Karpas-422 (cell line): ENCODE measurements at regions not wholly inside any gene's neighbourhood (a gene's known extent, or its start where the extent isn't known, plus 50 kb on each side); places are given as distances from the start of the nearest gene placed in this dataset.
"Not testable (repeated sequence)": the region's sequence is repeated elsewhere in the genome, so short reads cannot be mapped to it uniquely, and the experiment has no call there.

Experiments used
- DNase-seq: peaks from one replicate; pipeline ENCODE4 v3.0.0-alpha.2; 2015
- H2AFZ ChIP-seq: fragments of 200-600 bp; sonication (generic); 2 replicates; pipeline ENCODE4 v1.6.1; 2014; ENCODE audit warnings: antibody characterized with exemption, low read length, mixed read lengths
- H3K27ac ChIP-seq: fragments of 200-600 bp; sonication (generic); 2 replicates; pipeline ENCODE4 v1.5.1; 2014; ENCODE audit warnings: mild to moderate bottlenecking, low read length, moderate library complexity
- H3K27me3 ChIP-seq: fragments of 200-600 bp; sonication (generic); 2 replicates; pipeline ENCODE4 v1.6.1; 2014; ENCODE audit warnings: low read length, mixed read lengths
- H3K36me3 ChIP-seq: fragments of 200-600 bp; sonication (generic); 2 replicates; pipeline ENCODE4 v1.6.1; 2014; ENCODE audit warnings: low read length, mixed read lengths; ENCODE audit not compliant: insufficient read depth
- H3K4me1 ChIP-seq: fragments of 200-600 bp; sonication (generic); 2 replicates; pipeline ENCODE4 v1.6.1; 2014; ENCODE audit warnings: mild to moderate bottlenecking, low read length, mixed read lengths
- H3K4me2 ChIP-seq: fragments of 200-600 bp; sonication (generic); 2 replicates; pipeline ENCODE4 v1.6.1; 2014; ENCODE audit warnings: low read length, low read depth, mild to moderate bottlenecking; ENCODE audit not compliant: poor library complexity, severe bottlenecking
- H3K4me3 ChIP-seq: fragments of 200-600 bp; sonication (generic); 2 replicates; pipeline ENCODE4 v1.5.1; 2014; ENCODE audit warnings: mild to moderate bottlenecking, antibody characterized with exemption, low read length, mixed read lengths
- H3K79me2 ChIP-seq: fragments of 200-600 bp; sonication (generic); 2 replicates; pipeline ENCODE4 v1.6.1; 2014; ENCODE audit warnings: mild to moderate bottlenecking, low read length, mixed read lengths
- H3K9ac ChIP-seq: fragments of 200-600 bp; sonication (generic); 2 replicates; pipeline ENCODE4 v1.6.0; 2014; ENCODE audit warnings: low read length
- H3K9me2 ChIP-seq: fragments of 200-600 bp; sonication (generic), shearing (Covaris generic); replicated peaks from 2 replicates; pipeline ENCODE4 v1.6.0; 2014; ENCODE audit warnings: mild to moderate bottlenecking, low read length, moderate library complexity; ENCODE audit not compliant: insufficient read depth
- H3K9me3 ChIP-seq: fragments of 300-700, 200-600 bp; sonication (generic); 2 replicates; pipeline ENCODE4 v1.6.1; 2014; ENCODE audit warnings: low read length, mixed read lengths
- H4K20me1 ChIP-seq: fragments of 200-600 bp; sonication (generic); 2 replicates; pipeline ENCODE4 v1.6.1; 2014; ENCODE audit warnings: mild to moderate bottlenecking, antibody characterized with exemption, low read length, low read depth; ENCODE audit not compliant: insufficient read depth

DNA sequence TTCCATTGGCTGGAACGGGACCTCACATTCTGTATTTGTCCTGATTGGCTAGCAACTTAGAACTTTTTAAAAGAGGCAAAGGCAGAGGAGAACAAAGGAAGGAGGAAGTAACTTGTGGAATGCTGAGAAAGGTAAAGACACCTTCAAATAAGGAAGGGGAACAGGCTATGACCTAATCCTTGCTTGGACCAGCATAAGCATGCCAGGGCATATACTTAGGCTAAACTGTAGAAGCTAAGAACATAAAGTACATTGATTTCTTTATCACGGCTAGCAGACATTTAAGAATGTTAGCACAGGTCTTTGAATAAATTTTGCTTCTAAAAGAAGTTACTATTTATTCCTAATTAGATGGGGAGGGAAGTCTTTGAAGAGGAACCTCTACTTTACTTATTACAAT is 136.4 kb upstream of the SMYD2 start:
- H3K9me2 ChIP-seq, H3K4me1 ChIP-seq, H3K4me3 ChIP-seq, H3K79me2 ChIP-seq, H3K27me3 ChIP-seq, H4K20me1 ChIP-seq, DNase-seq, H3K9ac ChIP-seq, H3K9me3 ChIP-seq, H2AFZ ChIP-seq, H3K36me3 ChIP-seq, H3K4me2 ChIP-seq, H3K27ac ChIP-seq: not testable (repeated sequence)

DNA sequence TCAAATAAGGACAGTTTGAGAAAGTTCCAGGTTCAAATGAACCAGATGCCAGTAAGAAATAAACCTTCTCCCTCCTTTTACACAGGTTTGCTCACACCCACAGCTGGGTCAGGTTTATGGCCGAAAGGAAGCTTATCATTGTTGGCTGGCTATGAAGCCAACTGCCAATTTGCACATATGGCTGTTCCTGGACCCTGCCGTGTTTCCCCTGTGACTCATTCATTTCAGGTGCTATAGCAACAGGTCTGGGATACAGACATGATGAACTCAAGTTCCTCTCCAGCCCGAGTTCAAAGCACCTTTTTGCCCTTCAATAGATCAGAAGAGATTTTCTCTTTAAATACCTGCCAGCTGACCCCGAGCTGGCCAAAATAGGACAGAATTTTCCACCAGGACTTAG is 134.4 kb upstream of the SMYD2 start:
- Histone ChIP-seq H3K4me2 (no peak overlapping the region), H3K27me3 (no peaks in the 10 kb centered on the region), H3K36me3 (no peaks in the 10 kb centered on the region), H3K27ac (no peak overlapping the region), H3K4me3 (no peak overlapping the region), H4K20me1 (no peaks in the 10 kb centered on the region), H2AFZ (no peak overlapping the region), H3K79me2 (no peaks in the 10 kb centered on the region), H3K9me3 (no peaks in the 10 kb centered on the region), H3K9ac (no peak overlapping the region), H3K4me1 (no peaks in the 10 kb centered on the region), H3K9me2 (no peaks in the 10 kb centered on the region)
- no peak for DNase-seq

DNA sequence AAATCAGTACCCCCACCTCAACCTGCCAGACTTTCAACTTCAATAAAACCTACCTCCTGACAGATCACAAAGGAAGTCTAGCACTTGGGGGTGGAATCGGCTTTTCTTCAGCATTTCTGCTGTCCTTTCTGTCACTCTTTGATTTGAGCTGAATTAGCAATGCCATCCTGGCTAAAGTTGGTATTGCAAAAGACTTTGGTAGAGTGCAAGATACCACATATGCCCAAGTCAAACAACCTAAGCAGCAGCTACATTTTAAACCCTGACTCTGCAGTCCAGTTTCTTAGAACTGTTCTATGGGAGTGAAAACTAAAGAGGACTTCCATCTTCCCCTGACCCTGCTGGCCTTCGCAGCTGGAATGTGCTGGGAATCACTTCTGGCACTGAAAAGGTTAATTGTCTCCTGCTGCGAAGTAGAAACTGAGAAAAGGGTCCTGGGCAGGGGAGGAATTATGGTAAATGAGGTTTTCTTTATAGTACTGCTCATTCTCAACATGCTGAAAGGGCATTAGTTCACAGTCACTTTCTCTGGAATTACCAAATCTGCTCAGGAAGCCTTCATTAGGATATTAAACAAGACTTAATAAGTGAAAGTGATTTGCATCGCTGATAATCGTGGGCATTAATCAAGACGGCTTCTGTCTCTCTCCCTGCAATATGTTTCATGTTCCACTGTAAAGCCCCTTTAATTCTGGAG is 126.2 kb upstream of the SMYD2 start:
- H4K20me1 ChIP-seq: no peaks in the 10 kb centered on the region
- no peaks in the 10 kb centered on the region for H3K79me2 ChIP-seq
- H3K4me1 ChIP-seq: no peaks in the 10 kb centered on the region
- no peak overlapping the region for H3K4me2 ChIP-seq
- no peaks in the 10 kb centered on the region for H3K27me3 ChIP-seq
- no peaks in the 10 kb centered on the region for H3K9me2 ChIP-seq
- no peak overlapping the region for H2AFZ ChIP-seq
- no peak overlapping the region for H3K27ac ChIP-seq
- no peak overlapping the region for H3K4me3 ChIP-seq
- H3K9me3 ChIP-seq: no peaks in the 10 kb centered on the region
- no peak for DNase-seq
- H3K9ac ChIP-seq: no peak overlapping the region
- no peaks in the 10 kb centered on the region for H3K36me3 ChIP-seq

DNA sequence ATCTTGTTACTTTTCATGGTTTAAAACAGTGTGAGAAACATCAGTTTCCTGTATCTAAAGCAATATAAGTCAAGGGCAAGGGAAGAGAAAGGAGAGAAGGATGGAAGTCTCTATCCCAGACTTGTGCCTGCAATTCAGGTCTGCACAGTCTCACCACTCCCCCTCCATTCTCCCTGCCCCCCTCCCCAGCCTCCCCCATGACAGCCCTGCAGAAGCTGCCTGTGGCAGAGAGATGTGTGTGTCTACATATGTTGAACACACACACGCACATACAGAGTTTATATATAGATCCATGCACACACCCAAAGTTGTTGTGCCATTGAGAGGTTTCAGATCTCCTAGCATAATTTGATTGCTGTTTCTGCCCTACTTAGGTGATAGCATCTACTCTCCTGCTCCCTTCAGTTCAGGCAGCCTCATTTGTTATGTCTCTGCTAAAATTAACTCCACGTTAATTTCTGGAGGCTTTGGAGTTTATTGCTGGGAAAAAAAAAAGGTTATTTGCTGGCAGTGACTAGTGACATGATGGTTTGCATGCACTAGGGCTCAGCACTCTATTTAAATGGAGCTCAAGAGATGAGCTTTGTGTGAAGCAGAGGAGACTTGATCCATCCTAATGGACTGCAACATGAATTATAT is 124.9 kb upstream of the SMYD2 start:
- Histone ChIP-seq H2AFZ (no peak overlapping the region), H3K9ac (no peak overlapping the region), H3K4me3 (no peak overlapping the region), H3K27me3 (no peaks in the 10 kb centered on the region), H4K20me1 (no peaks in the 10 kb centered on the region), H3K36me3 (no peaks in the 10 kb centered on the region), H3K4me2 (no peak overlapping the region), H3K9me3 (no peaks in the 10 kb centered on the region), H3K4me1 (no peaks in the 10 kb centered on the region), H3K27ac (no peak overlapping the region), H3K79me2 (no peaks in the 10 kb centered on the region), H3K9me2 (no peaks in the 10 kb centered on the region)
- no peak for DNase-seq

DNA sequence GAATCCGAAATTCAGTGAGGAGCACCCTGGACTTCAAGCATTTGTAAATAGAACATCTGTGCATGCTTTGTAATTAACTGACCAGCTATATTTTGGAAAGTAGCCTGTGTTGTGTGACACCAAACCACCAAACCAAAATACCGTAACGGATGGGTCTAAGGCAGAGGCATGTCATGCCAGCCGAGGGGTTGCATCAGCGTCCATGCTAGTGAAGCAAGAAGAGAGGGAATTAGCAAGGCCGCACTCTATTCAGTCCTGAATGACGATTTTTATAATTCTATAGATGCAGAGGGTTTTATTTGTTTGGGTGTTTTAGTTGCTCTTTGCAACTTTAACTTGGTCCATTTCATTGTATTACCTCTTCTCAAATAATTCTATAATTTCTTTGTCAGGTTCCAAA is 116.8 kb upstream of the SMYD2 start:
- Histone ChIP-seq H3K9ac (no peak overlapping the region), H3K4me2 (no peak overlapping the region), H3K27ac (no peak overlapping the region), H3K36me3 (no peaks in the 10 kb centered on the region), H3K27me3 (no peaks in the 10 kb centered on the region), H3K9me2 (no peaks in the 10 kb centered on the region), H4K20me1 (no peaks in the 10 kb centered on the region), H3K4me3 (no peak overlapping the region), H3K79me2 (no peaks in the 10 kb centered on the region), H3K4me1 (no peaks in the 10 kb centered on the region), H3K9me3 (no peaks in the 10 kb centered on the region), H2AFZ (no peak overlapping the region)
- no peak for DNase-seq

DNA sequence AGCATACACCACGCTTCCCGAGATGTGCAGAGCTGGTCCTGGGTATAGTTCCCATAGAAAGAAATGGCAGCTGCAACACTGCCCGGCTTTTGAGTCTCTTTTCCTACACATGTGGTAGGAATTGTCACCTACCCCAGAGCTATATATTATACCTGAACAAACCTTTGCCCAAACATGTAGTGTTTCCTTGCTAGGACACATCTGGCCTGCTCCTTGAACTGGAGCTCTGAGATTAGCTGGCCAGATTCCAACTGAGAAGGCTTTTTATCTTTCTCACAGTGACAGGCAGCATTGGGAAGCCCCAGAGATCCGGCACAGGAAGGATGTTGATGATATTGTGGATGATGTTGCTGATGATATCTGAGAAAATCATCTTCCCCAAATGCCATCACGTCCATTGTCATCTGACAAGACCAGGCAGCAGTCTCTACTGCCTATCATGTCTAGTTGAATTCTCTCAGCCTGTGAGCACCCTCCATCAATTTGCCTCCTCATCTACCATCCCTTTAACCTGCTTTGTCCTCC is 115.0 kb upstream of the SMYD2 start:
- H4K20me1 ChIP-seq: no peaks in the 10 kb centered on the region
- H3K27ac ChIP-seq: no peak overlapping the region
- H3K9ac ChIP-seq: no peak overlapping the region
- H3K9me2 ChIP-seq: no peaks in the 10 kb centered on the region
- H3K4me2 ChIP-seq: no peak overlapping the region
- H2AFZ ChIP-seq: no peak overlapping the region
- no peak for DNase-seq
- no peaks in the 10 kb centered on the region for H3K4me1 ChIP-seq
- H3K4me3 ChIP-seq: no peak overlapping the region
- no peaks in the 10 kb centered on the region for H3K9me3 ChIP-seq
- no peaks in the 10 kb centered on the region for H3K79me2 ChIP-seq
- no peaks in the 10 kb centered on the region for H3K27me3 ChIP-seq
- no peaks in the 10 kb centered on the region for H3K36me3 ChIP-seq

DNA sequence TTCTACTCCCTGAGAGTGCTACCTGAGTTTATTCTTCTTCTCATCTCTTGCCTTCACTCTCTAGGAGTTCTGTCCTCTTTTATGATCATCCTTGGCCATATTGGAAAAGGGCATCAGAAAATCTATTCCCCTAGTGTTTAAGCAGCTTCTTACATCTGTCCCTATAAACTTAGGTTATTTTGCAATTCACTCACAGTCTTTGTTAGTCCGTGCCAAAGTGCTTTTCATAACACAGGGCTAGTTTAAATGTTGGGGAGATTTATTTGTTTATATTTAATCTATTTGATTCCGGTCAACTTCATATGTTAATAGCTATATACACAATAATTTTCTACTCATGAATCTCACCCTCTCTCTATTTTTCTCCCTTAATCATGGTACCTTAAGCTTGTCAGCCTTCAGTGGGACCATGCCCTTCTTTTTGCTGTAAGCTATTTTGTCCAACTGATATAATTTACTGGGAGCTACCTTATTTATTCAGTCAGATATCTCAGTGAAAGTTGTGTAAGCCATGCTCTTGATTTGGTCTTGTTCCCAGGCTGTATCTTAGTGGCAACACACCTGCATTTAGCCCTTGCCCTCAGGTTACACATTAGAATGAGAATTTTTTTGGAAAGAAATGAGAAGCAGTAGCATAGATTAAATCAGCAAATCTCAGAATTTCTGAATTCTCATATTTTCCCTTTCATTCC is 106.3 kb upstream of the SMYD2 start:
- no peak for DNase-seq
- Histone ChIP-seq H2AFZ (no peak overlapping the region), H3K27ac (no peak overlapping the region), H3K79me2 (no peaks in the 10 kb centered on the region), H3K4me3 (no peak overlapping the region), H4K20me1 (no peaks in the 10 kb centered on the region), H3K9me2 (no peaks in the 10 kb centered on the region), H3K4me2 (no peak overlapping the region), H3K36me3 (no peaks in the 10 kb centered on the region), H3K4me1 (no peaks in the 10 kb centered on the region), H3K27me3 (no peaks in the 10 kb centered on the region), H3K9ac (no peak overlapping the region), H3K9me3 (no peaks in the 10 kb centered on the region)

DNA sequence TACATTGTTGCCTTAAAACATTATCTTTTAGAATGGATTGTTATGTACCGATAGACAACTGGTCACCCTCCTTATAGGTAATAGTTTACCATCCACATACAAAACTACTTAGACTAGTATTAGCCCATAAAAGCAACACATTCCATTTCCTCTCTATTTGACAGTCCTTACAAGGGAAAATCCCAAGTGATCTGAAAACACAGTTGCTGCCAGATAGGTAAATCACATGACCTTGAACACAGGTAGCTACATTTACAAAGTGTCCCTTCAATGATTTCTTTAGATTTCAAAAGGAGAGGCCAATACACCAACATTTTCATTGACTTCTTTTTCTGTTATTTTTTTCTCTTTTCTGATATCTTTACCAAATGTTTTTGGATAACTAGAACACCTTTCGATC is 102.9 kb upstream of the SMYD2 start:
- Histone ChIP-seq H3K27me3 (no peaks in the 10 kb centered on the region), H3K9me3 (no peaks in the 10 kb centered on the region), H4K20me1 (no peaks in the 10 kb centered on the region), H3K9ac (no peak overlapping the region), H2AFZ (no peak overlapping the region), H3K27ac (no peak overlapping the region), H3K4me2 (no peak overlapping the region), H3K79me2 (no peaks in the 10 kb centered on the region), H3K9me2 (no peaks in the 10 kb centered on the region), H3K36me3 (no peaks in the 10 kb centered on the region), H3K4me1 (no peaks in the 10 kb centered on the region), H3K4me3 (no peak overlapping the region)
- no peak for DNase-seq
